Stomach (tissue), 8 donors: ENCODE measurements at regions not wholly inside any gene's neighbourhood (a gene's known extent, or its start where the extent isn't known, plus 50 kb on each side); places are given as distances from the start of the nearest gene placed in this dataset.

Experiments
- DNase-seq, 2 donors: peaks; one replicate each; pipeline versions ENCODE4 v3.0.0 to v3.0.0-alpha.2; 2013 to 2019
- H3K27ac ChIP-seq, 5 donors: fragments of 200-600 bp in 4 of 5; sonication (generic) in 4 of 5; one replicate each; pipeline ENCODE4 v1.5.1; 2013 to 2019; ENCODE audit warnings: mild to moderate bottlenecking in 1 of 5, moderate library complexity in 1 of 5
- H3K27me3 ChIP-seq, 3 donors: fragments of 200-600 bp; sonication (generic); one replicate each; pipeline ENCODE4 v1.5.1; 2017 to 2019; ENCODE audit warnings: mixed run types in 1 of 3
- H3K36me3 ChIP-seq, 4 donors: fragments of 200-600 bp; sonication (generic); 1 replicate in 3 of 4; 2 replicates in 1 of 4; pipeline ENCODE4 v1.5.1; 2016 to 2019
- H3K4me1 ChIP-seq, 4 donors: fragments of 200-600 bp; sonication (generic); one replicate each; pipeline ENCODE4 v1.5.1; 2016 to 2019
- H3K4me3 ChIP-seq, 4 donors: fragments of 200-600 bp; sonication (generic) in 3 of 4; one replicate each; pipeline ENCODE4 v1.5.1; 2016 to 2019; ENCODE audit warnings: mild to moderate bottlenecking in 1 of 4
- H3K9me3 ChIP-seq, 4 donors: fragments of 200-600 bp; sonication (generic); one replicate each; pipeline ENCODE4 v1.5.1; 2016 to 2019
- CTCF ChIP-seq, 7 experiments: fragments of 450-650 bp in 4 of 7; fragments of 200-600 bp in 3 of 7; sonication (generic) in 3 of 7; IDR thresholded peaks; one replicate each; pipeline ENCODE4 v1.5.1; 2016 to 2019; ENCODE audit warnings: antibody characterized with exemption in 7 of 7, control low read depth in 2 of 7, mild to moderate bottlenecking in 1 of 7
- EP300 ChIP-seq: sonication (generic); formaldehyde crosslinking; IDR thresholded peaks from one replicate; pipeline ENCODE4 v1.6.1; 2017; ENCODE audit warnings: antibody characterized with exemption
- POLR2A ChIP-seq, 4 donors: fragments of 450-650 bp; IDR thresholded peaks; one replicate each; pipeline ENCODE4 v1.6.1; 2016; ENCODE audit warnings: antibody characterized with exemption in 4 of 4, control low read depth in 2 of 4, mild to moderate bottlenecking in 1 of 4, moderate library complexity in 1 of 4
- POLR2AphosphoS5 ChIP-seq, 3 donors: sonication (generic); formaldehyde crosslinking; IDR thresholded peaks; one replicate each; pipeline ENCODE4 v1.6.1; 2016; ENCODE audit warnings: antibody characterized with exemption in 3 of 3
- WGBS, 5 donors: extraction: QIAGEN DNeasy Blood & Tissue Kit in 3 of 5; methylation state at CpG; one replicate each; pipeline versions ENCODE4 v1.1.5 to v1.1.7; 2013 to 2018; 5-methylcytosine and 5-hydroxymethylcytosine counted together
- intact Hi-C: fragments of 100-400 bp; cut with DNase I; formaldehyde crosslinking; loops from one replicate; pipeline ENCODE4 v1.15.1; 2023; ENCODE audit warnings: low total_unique reads
- donor health status: healthy with polysubstance abuse.
- donor health status: Bipolar disorder and iron deficiency.
- donor health status: healthy.

DNA sequence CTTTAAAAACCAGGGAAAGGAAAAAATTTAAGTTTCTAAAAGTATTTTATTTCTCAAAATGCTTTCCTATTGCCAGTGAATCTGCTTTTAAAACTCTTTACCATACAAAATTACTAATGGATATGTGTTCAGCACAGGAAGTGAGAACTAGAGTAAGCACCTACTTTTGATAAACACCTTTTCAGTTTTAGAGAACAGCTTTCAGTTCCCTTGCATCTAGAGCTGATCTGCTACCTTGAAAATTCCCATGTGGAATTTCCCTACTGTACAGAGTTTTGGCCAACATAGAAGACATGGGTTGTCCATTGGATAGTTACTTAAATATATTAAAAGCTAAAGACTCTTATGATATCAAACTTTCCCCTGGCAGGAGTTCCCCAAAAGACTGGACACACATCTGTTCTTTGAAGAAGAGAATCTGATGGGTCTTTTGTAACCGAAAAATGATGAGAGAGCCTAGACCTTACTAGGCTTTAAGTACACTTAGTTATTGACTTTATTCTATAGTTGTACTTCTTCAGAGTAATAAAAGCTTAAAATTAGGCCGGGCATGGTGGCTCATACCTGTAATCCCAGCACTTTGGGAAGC, 112.1 kb upstream of the CNTNAP4 start:
- no peaks in the 10 kb centered on the region for H3K36me3 ChIP-seq

GRCh38 chr16:76175718-76176117, 101.5 kb upstream of the CNTNAP4 start:
- intact Hi-C loops: no loop called here
- no peaks in the 10 kb centered on the region for H3K27me3 ChIP-seq
- 54 to 72% (median 60%) methylated on average over 3 of the region's 3 CpGs for WGBS, 5 donors
- H3K4me3 ChIP-seq: no peak overlapping the region
- peaks cover 0 to 13% (median 3%) of the 10 kb centered on the region in 4 donors for H3K9me3 ChIP-seq
- no peak for DNase-seq
- no peak overlapping the region for H3K27ac ChIP-seq
- no peak for TF ChIP-seq EP300
- TF ChIP-seq POLR2A (IDR thresholded peaks at IDR 0.05): no peak
- no peak for TF ChIP-seq POLR2AphosphoS5 (IDR thresholded peaks at IDR 0.05)
- TF ChIP-seq CTCF (IDR thresholded peaks at IDR 0.05): no peak
- no peaks in the 10 kb centered on the region for H3K4me1 ChIP-seq
- no peaks in the 10 kb centered on the region for H3K36me3 ChIP-seq

More for the DNA sequence above, 112.1 kb upstream of the CNTNAP4 start:
- WGBS, 5 donors: 76 to 91% (median 84%) methylated on average over 2 of the region's 2 CpGs
- no peak for TF ChIP-seq EP300
- no peak for TF ChIP-seq POLR2A (IDR thresholded peaks at IDR 0.05)
- no peak for TF ChIP-seq POLR2AphosphoS5 (IDR thresholded peaks at IDR 0.05)
- TF ChIP-seq CTCF (IDR thresholded peaks at IDR 0.05): no peak
- Histone ChIP-seq H3K27ac (no peak overlapping the region), H3K4me3 (no peak overlapping the region), H3K4me1 (no peaks in the 10 kb centered on the region), H3K9me3 (peaks cover 0 to 14% (median 0%) of the 10 kb centered on the region in 4 donors), H3K27me3 (no peaks in the 10 kb centered on the region)
- no peak for DNase-seq
- intact Hi-C loops: no loop called here

GRCh38 chr16:76176153-76176552, 101.0 kb upstream of the CNTNAP4 start:
- Histone ChIP-seq H3K27me3 (no peaks in the 10 kb centered on the region), H3K4me3 (no peak overlapping the region), H3K36me3 (no peaks in the 10 kb centered on the region), H3K9me3 (peaks cover 0 to 12% (median 3%) of the 10 kb centered on the region in 4 donors), H3K27ac (no peak overlapping the region), H3K4me1 (no peaks in the 10 kb centered on the region)
- no peak for TF ChIP-seq CTCF (IDR thresholded peaks at IDR 0.05)
- no peak for TF ChIP-seq POLR2A (IDR thresholded peaks at IDR 0.05)
- TF ChIP-seq POLR2AphosphoS5 (IDR thresholded peaks at IDR 0.05): no peak
- no peak for TF ChIP-seq EP300
- DNase-seq: no peak
- intact Hi-C loops: no loop called here
- WGBS, 5 donors: 58 to 70% (median 62%) methylated on average over 4 of the region's 4 CpGs

DNA sequence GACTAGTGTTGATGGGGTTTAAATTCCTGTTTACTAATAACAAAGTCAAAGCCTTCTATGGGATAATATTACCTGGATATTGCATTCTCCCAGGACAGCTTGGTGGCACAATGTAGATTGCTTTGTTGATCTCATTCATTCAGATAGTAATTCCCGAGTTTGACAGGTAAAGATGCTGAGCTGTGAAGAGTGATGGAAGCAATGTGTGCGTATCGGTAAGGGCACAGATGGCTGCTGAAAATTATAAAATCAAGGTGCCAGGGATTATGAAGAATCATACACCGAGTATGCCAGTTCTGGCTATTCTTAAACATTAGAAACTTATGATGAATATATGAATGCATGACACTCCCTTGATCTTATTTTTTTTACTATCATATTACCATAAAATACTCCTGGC, 100.6 kb upstream of the CNTNAP4 start:
- no peaks in the 10 kb centered on the region for H3K27me3 ChIP-seq
- no peaks in the 10 kb centered on the region for H3K4me1 ChIP-seq
- intact Hi-C loops: no loop called here
- peaks cover 0 to 7% (median 3%) of the 10 kb centered on the region in 4 donors for H3K9me3 ChIP-seq
- 73 to 86% (median 82%) methylated on average over 4 of the region's 4 CpGs for WGBS, 5 donors
- no peaks in the 10 kb centered on the region for H3K36me3 ChIP-seq
- no peak overlapping the region for H3K27ac ChIP-seq
- H3K4me3 ChIP-seq: no peak overlapping the region
- no peak for DNase-seq
- no peak for TF ChIP-seq POLR2A (IDR thresholded peaks at IDR 0.05)
- TF ChIP-seq CTCF (IDR thresholded peaks at IDR 0.05): no peak
- TF ChIP-seq POLR2AphosphoS5 (IDR thresholded peaks at IDR 0.05): no peak
- no peak for TF ChIP-seq EP300
